Trophoblast cell (in vitro differentiated cells and primary cell): ENCODE measurements at regions not wholly inside any gene's neighbourhood (a gene's known extent, or its start where the extent isn't known, plus 50 kb on each side); places are given as distances from the start of the nearest gene placed in this dataset.

Source experiments
- DNase-seq, 2 donors: peaks; one replicate each; pipeline ENCODE4 v3.0.0-alpha.2; 2016
- H2AFZ ChIP-seq: 2 replicates; pipeline ENCODE4 v1.6.1; 2013; ENCODE audit warnings: low read length, moderate library complexity, mild to moderate bottlenecking; ENCODE audit not compliant: insufficient read depth, poor library complexity
- H2AK5ac ChIP-seq: 2 replicates; pipeline ENCODE4 v1.6.1; 2013; ENCODE audit warnings: mild to moderate bottlenecking, low read length
- H2BK120ac ChIP-seq: 2 replicates; pipeline ENCODE4 v1.6.1; 2013; ENCODE audit warnings: low read length, mild to moderate bottlenecking, moderate library complexity; ENCODE audit not compliant: insufficient read depth, poor library complexity
- H2BK12ac ChIP-seq: 2 replicates; pipeline ENCODE4 v1.6.1; 2013; ENCODE audit warnings: mild to moderate bottlenecking, low read length, moderate library complexity
- H2BK5ac ChIP-seq: 2 replicates; pipeline ENCODE4 v1.6.1; 2013; ENCODE audit warnings: low read length, low read depth, moderate library complexity, mild to moderate bottlenecking; ENCODE audit not compliant: poor library complexity
- H3K14ac ChIP-seq: 2 replicates; pipeline ENCODE4 v1.6.1; 2013; ENCODE audit warnings: mild to moderate bottlenecking, low read length
- H3K18ac ChIP-seq: 2 replicates; pipeline ENCODE4 v1.6.1; 2013; ENCODE audit warnings: mild to moderate bottlenecking, low read length
- H3K23ac ChIP-seq: 2 replicates; pipeline ENCODE4 v1.6.1; 2013; ENCODE audit warnings: low read length
- H3K27ac ChIP-seq: 2 replicates; pipeline ENCODE4 v1.5.1; 2013; ENCODE audit warnings: low read depth, mild to moderate bottlenecking, inconsistent platforms, low read length, moderate library complexity
- H3K27me3 ChIP-seq: 2 replicates; pipeline ENCODE4 v1.6.1; 2013; ENCODE audit warnings: inconsistent platforms, mild to moderate bottlenecking, low read length, moderate library complexity; ENCODE audit not compliant: insufficient read depth
- H3K36me3 ChIP-seq, 2 experiments: 1 replicate in 1 of 2; 2 replicates in 1 of 2; pipeline ENCODE4 v1.6.1; 2013; ENCODE audit warnings: low read length in 2 of 2, mild to moderate bottlenecking in 2 of 2, moderate library complexity in 1 of 2; ENCODE audit not compliant: insufficient read depth in 2 of 2, control insufficient read depth in 1 of 2
- H3K4ac ChIP-seq: 2 replicates; pipeline ENCODE4 v1.6.1; 2013; ENCODE audit warnings: low read depth, mild to moderate bottlenecking, low read length, moderate library complexity
- H3K4me1 ChIP-seq, 2 experiments: 1 replicate in 1 of 2; 2 replicates in 1 of 2; pipeline ENCODE4 v1.6.1; 2013; ENCODE audit warnings: low read length in 2 of 2, mild to moderate bottlenecking in 2 of 2, moderate library complexity in 1 of 2; ENCODE audit not compliant: insufficient read depth in 2 of 2, control insufficient read depth in 1 of 2
- H3K4me2 ChIP-seq: 2 replicates; pipeline ENCODE4 v1.6.1; 2013; ENCODE audit warnings: inconsistent platforms, mild to moderate bottlenecking, low read length, moderate library complexity
- H3K4me3 ChIP-seq: 2 replicates; pipeline ENCODE4 v1.5.1; 2013; ENCODE audit warnings: mild to moderate bottlenecking, low read depth, low read length, inconsistent platforms
- H3K79me1 ChIP-seq: one replicate; pipeline ENCODE4 v1.6.1; 2013; ENCODE audit warnings: low read length
- H3K79me2 ChIP-seq: 2 replicates; pipeline ENCODE4 v1.6.1; 2013; ENCODE audit warnings: low read length, mild to moderate bottlenecking; ENCODE audit not compliant: control insufficient read depth, insufficient read depth, poor library complexity
- H3K9ac ChIP-seq: 2 replicates; pipeline ENCODE4 v1.6.1; 2013; ENCODE audit warnings: mild to moderate bottlenecking, low read length
- H3K9me3 ChIP-seq: 2 replicates; pipeline ENCODE4 v1.6.1; 2013; ENCODE audit warnings: low read depth, mild to moderate bottlenecking, control low read depth, inconsistent platforms, low read length; ENCODE audit not compliant: insufficient read depth
- H4K12ac ChIP-seq: 2 replicates; pipeline ENCODE4 v1.6.1; 2013; ENCODE audit warnings: low read depth, mild to moderate bottlenecking, low read length, moderate library complexity
- H4K8ac ChIP-seq: 2 replicates; pipeline ENCODE4 v1.6.1; 2013; ENCODE audit warnings: low read depth, mild to moderate bottlenecking, low read length, moderate library complexity
- H4K91ac ChIP-seq: one replicate; pipeline ENCODE4 v1.6.1; 2013; ENCODE audit warnings: low read depth, mild to moderate bottlenecking, low read length, moderate library complexity
- WGBS: extraction: QIAGEN DNeasy Blood & Tissue Kit; methylation state at CpG from one replicate; pipeline ENCODE4 v1.1.7; 2013; ENCODE audit warnings: missing lambda C conversion rate; ENCODE audit not compliant: insufficient read length, insufficient coverage; ENCODE audit errors: extremely low coverage; 5-methylcytosine and 5-hydroxymethylcytosine counted together

GRCh38 chr6:23587582-23587981, 538.4 kb upstream of the NRSN1 start:
- Histone ChIP-seq H3K4me3 (no peak overlapping the region), H2BK5ac (no peak overlapping the region), H3K4ac (no peak overlapping the region), H3K79me2 (no peaks in the 10 kb centered on the region), H3K9ac (no peak overlapping the region), H3K36me3 (no peaks in the 10 kb centered on the region), H2AFZ (no peak overlapping the region), H4K12ac (no peak overlapping the region), H3K14ac (no peak overlapping the region), H3K27me3 (no peaks in the 10 kb centered on the region), H2BK12ac (no peak overlapping the region), H4K8ac (no peak overlapping the region), H3K9me3 (no peaks in the 10 kb centered on the region), H2AK5ac (no peak overlapping the region), H3K79me1 (no peaks in the 10 kb centered on the region), H2BK120ac (no peak overlapping the region), H3K23ac (no peak overlapping the region), H3K4me1 (no peaks in the 10 kb centered on the region), H3K27ac (no peak overlapping the region), H3K4me2 (no peak overlapping the region), H3K18ac (no peak overlapping the region), H4K91ac (no peak overlapping the region)
- no peak for DNase-seq
- no CpG with 5 or more reads among the region's 1 CpG for WGBS

DNA sequence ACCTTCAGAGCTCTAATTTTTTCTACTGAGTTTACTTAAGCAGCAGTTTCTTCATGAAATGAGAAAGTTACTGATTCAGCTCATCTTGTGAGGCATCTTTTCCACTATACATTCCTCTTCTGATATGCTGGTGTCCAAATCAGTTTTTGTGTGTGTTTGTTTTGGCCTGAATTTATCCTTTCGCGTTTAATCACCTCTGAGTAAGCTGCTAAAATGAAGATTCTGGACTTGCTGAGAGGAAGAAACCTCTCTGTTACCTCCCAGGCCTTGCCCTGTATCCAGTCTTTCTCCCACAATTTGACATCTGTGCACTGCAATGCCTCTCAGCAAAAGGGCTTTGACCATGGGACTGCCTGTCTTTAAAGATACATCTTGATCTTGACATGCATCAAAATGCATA, 536.2 kb upstream of the NRSN1 start:
- Histone ChIP-seq H4K12ac (no peak overlapping the region), H3K4ac (no peak overlapping the region), H3K27me3 (no peaks in the 10 kb centered on the region), H3K79me1 (no peaks in the 10 kb centered on the region), H4K8ac (no peak overlapping the region), H3K9ac (no peak overlapping the region), H3K4me3 (no peak overlapping the region), H3K79me2 (no peaks in the 10 kb centered on the region), H4K91ac (no peak overlapping the region), H2BK12ac (no peak overlapping the region), H2BK120ac (no peak overlapping the region), H3K4me2 (no peak overlapping the region), H3K36me3 (no peaks in the 10 kb centered on the region), H2AK5ac (no peak overlapping the region), H3K14ac (no peak overlapping the region), H2AFZ (no peak overlapping the region), H2BK5ac (no peak overlapping the region), H3K4me1 (no peaks in the 10 kb centered on the region), H3K23ac (no peak overlapping the region), H3K9me3 (no peaks in the 10 kb centered on the region), H3K27ac (no peak overlapping the region), H3K18ac (no peak overlapping the region)
- DNase-seq = no peak
- no CpG with 5 or more reads among the region's 2 CpGs for WGBS

DNA sequence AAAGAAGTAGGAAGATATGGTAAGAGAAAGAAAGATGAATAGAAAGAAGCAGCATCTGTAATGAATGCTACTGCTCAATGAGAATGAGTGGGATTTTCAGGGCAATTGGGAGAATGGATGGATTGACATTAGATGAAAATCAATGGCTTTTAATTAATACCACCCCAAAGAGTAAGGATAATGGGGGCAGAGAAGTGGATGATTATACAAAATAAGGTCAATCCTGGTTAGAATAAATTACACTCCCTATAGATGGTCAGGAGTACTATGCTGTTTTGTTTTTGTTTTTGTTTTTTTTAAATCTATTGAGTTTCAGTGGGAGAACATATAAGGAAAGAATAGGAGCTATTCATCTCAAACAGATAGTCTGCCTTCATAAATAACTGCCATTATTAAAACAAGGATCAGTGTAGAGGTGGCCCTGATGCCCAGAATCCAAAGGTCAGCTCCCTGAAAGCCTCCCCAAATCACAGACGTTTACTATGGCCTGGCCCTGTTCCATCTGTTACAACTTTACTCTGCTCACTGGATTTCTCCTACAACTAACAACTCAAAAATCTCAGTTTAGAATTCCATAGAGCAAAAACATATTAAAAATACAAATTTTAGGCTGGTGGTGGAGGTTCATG, 535.4 kb upstream of the NRSN1 start:
- Histone ChIP-seq H3K9me3 (no peaks in the 10 kb centered on the region), H3K4me2 (no peak overlapping the region), H2AK5ac (no peak overlapping the region), H2BK5ac (no peak overlapping the region), H2AFZ (no peak overlapping the region), H3K14ac (no peak overlapping the region), H3K79me2 (no peaks in the 10 kb centered on the region), H4K91ac (no peak overlapping the region), H3K27me3 (no peaks in the 10 kb centered on the region), H2BK120ac (no peak overlapping the region), H3K18ac (no peak overlapping the region), H3K9ac (no peak overlapping the region), H3K36me3 (no peaks in the 10 kb centered on the region), H4K8ac (no peak overlapping the region), H3K23ac (no peak overlapping the region), H3K4me3 (no peak overlapping the region), H4K12ac (no peak overlapping the region), H3K4me1 (no peaks in the 10 kb centered on the region), H3K4ac (no peak overlapping the region), H3K27ac (no peak overlapping the region), H2BK12ac (no peak overlapping the region), H3K79me1 (no peaks in the 10 kb centered on the region)
- DNase-seq = no peak
- no CpG with 5 or more reads among the region's 1 CpG for WGBS

- Histone ChIP-seq H3K79me1 (no peaks in the 10 kb centered on the region), H2AK5ac (no peak overlapping the region), H3K79me2 (no peaks in the 10 kb centered on the region), H4K91ac (no peak overlapping the region), H3K18ac (no peak overlapping the region), H3K27ac (no peak overlapping the region), H3K4me3 (no peak overlapping the region), H2BK5ac (no peak overlapping the region), H3K9ac (peak overlapping the region; percentile 13), H3K23ac (no peak overlapping the region), H4K12ac (no peak overlapping the region), H3K4me2 (no peak overlapping the region), H2BK120ac (no peak overlapping the region), H4K8ac (no peak overlapping the region), H2BK12ac (no peak overlapping the region), H3K9me3 (no peaks in the 10 kb centered on the region), H3K4me1 (no peaks in the 10 kb centered on the region), H3K14ac (no peak overlapping the region), H3K4ac (no peak overlapping the region), H3K27me3 (no peaks in the 10 kb centered on the region), H2AFZ (no peak overlapping the region), H3K36me3 (no peaks in the 10 kb centered on the region)
- WGBS = no CpG with 5 or more reads among the region's 4 CpGs
- no peak for DNase-seq
Measured at GRCh38 chr6:23591761-23592160, 534.3 kb upstream of the NRSN1 start.
